ENCODE measurements at regions not wholly inside any gene's neighbourhood (a gene's known extent, or its start where the extent isn't known, plus 50 kb on each side); places are given as distances from the start of the nearest gene placed in this dataset.

- Histone ChIP-seq H3K27me3 (ENCODE audit: control insufficient read depth in 1 of 2, insufficient read depth in 2 of 2, low read length in 2 of 2) (no peaks in the 10 kb centered on the region), H3K4me3 (ENCODE audit: low read length) (no peak overlapping the region), H3K9me3 (ENCODE audit: control insufficient read depth in 1 of 2, insufficient read depth in 1 of 2, low read length in 2 of 2) (peaks cover 0 to 7% of the 10 kb centered on the region in 2 experiments), H3K36me3 (ENCODE audit: insufficient read depth, low read length) (no peaks in the 10 kb centered on the region), H3K27ac (ENCODE audit: low read depth in 1 of 2, low read length in 2 of 2) (no peak overlapping the region), H3K4me1 (ENCODE audit: insufficient read depth, low read length) (no peaks in the 10 kb centered on the region)
- no peaks in the 10 kb centered on the region for H3K9me3 Mint-ChIP-seq
- intact Hi-C loops (cut with DNase I, micrococcal nuclease): no loop called here
- DNase-seq: no peak
- no peak overlapping the region for H3K4me3 Mint-ChIP-seq
- ChIA-PET POLR2A (no interaction called here), CTCF (no interaction called here)
- ATAC-seq (ENCODE audit: poor library complexity): no peak
- H3K4me1 Mint-ChIP-seq (ENCODE audit: low read depth): no peaks in the 10 kb centered on the region
- H3K36me3 Mint-ChIP-seq (ENCODE audit: low read depth): no peaks in the 10 kb centered on the region
- H3K27me3 Mint-ChIP-seq: no peaks in the 10 kb centered on the region
- TF ChIP-seq CTCF (IDR thresholded peaks at IDR 0.05): no peak
- no peak overlapping the region for H3K27ac Mint-ChIP-seq
Measured at GRCh38 chr1:79431340-79431739, 424.8 kb upstream of the ADGRL4 start.

- no peak overlapping the region for H3K4me3 Mint-ChIP-seq
- intact Hi-C loops (cut with DNase I, micrococcal nuclease): no loop called here
- no peaks in the 10 kb centered on the region for H3K27me3 Mint-ChIP-seq
- DNase-seq: no peak
- H3K9me3 ChIP-seq (ENCODE audit: control insufficient read depth in 1 of 2, insufficient read depth in 1 of 2, low read length in 2 of 2): peaks cover 0 to 7% of the 10 kb centered on the region in 2 experiments
- H3K36me3 Mint-ChIP-seq (ENCODE audit: low read depth): no peaks in the 10 kb centered on the region
- no peaks in the 10 kb centered on the region for H3K4me1 ChIP-seq (ENCODE audit: insufficient read depth, low read length)
- no peak overlapping the region for H3K27ac Mint-ChIP-seq
- ATAC-seq (ENCODE audit: poor library complexity): no peak
- ChIA-PET CTCF (no interaction called here), POLR2A (no interaction called here)
- H3K4me3 ChIP-seq (ENCODE audit: low read length): no peak overlapping the region
- H3K27me3 ChIP-seq (ENCODE audit: control insufficient read depth in 1 of 2, insufficient read depth in 2 of 2, low read length in 2 of 2): no peaks in the 10 kb centered on the region
- TF ChIP-seq CTCF (IDR thresholded peaks at IDR 0.05): no peak
- no peaks in the 10 kb centered on the region for H3K9me3 Mint-ChIP-seq
- no peaks in the 10 kb centered on the region for H3K4me1 Mint-ChIP-seq (ENCODE audit: low read depth)
- no peak overlapping the region for H3K27ac ChIP-seq (ENCODE audit: low read depth in 1 of 2, low read length in 2 of 2)
- H3K36me3 ChIP-seq (ENCODE audit: insufficient read depth, low read length): no peaks in the 10 kb centered on the region
Measured at GRCh38 chr1:79430437-79430836, 423.9 kb upstream of the ADGRL4 start.

GRCh38 chr1:79422726-79423125, 416.2 kb upstream of the ADGRL4 start:
- no peaks in the 10 kb centered on the region for H3K4me1 Mint-ChIP-seq (ENCODE audit: low read depth)
- ATAC-seq (ENCODE audit: poor library complexity) (no peak), DNase-seq (no peak)
- no peaks in the 10 kb centered on the region for H3K36me3 Mint-ChIP-seq (ENCODE audit: low read depth)
- no peak overlapping the region for H3K4me3 Mint-ChIP-seq
- Histone ChIP-seq H3K9me3 (ENCODE audit: control insufficient read depth in 1 of 2, insufficient read depth in 1 of 2, low read length in 2 of 2) (no peaks in the 10 kb centered on the region), H3K27ac (ENCODE audit: low read depth in 1 of 2, low read length in 2 of 2) (no peak overlapping the region), H3K4me1 (ENCODE audit: insufficient read depth, low read length) (no peaks in the 10 kb centered on the region), H3K27me3 (ENCODE audit: control insufficient read depth in 1 of 2, insufficient read depth in 2 of 2, low read length in 2 of 2) (no peaks in the 10 kb centered on the region), H3K36me3 (ENCODE audit: insufficient read depth, low read length) (no peaks in the 10 kb centered on the region), H3K4me3 (ENCODE audit: low read length) (no peak overlapping the region)
- peaks cover 6% of the 10 kb centered on the region for H3K9me3 Mint-ChIP-seq
- no peaks in the 10 kb centered on the region for H3K27me3 Mint-ChIP-seq
- TF ChIP-seq CTCF (IDR thresholded peaks at IDR 0.05): no peak
- intact Hi-C loops (cut with DNase I, micrococcal nuclease): no loop called here
- POLR2A ChIA-PET: no interaction called here
- CTCF ChIA-PET: no interaction called here
- H3K27ac Mint-ChIP-seq: no peak overlapping the region
